A673 (cell line): ENCODE measurements at regions not wholly inside any gene's neighbourhood (a gene's known extent, or its start where the extent isn't known, plus 50 kb on each side); places are given as distances from the start of the nearest gene placed in this dataset.

Source experiments
- BruUV-seq: library from RNA; stranded (reverse); fragments of 400-500 nt; replicated peaks from 2 replicates; lab custom pipeline; 2021; lab: Mats Ljungman, UMichigan
- CTCF ChIA-PET: fragments of 300-600 bp; sonication (Branson Sonifier 250); formaldehyde crosslinking; loops from one replicate; lab custom pipeline; 2022; ENCODE audit warnings: antibody characterized with exemption; lab: Charles Lee
- POLR2A ChIA-PET: fragments of 300-600 bp; sonication (Branson Sonifier 250); formaldehyde crosslinking; loops from one replicate; lab custom pipeline; 2022; ENCODE audit warnings: antibody characterized with exemption; ENCODE audit not compliant: low non-redundant PET; lab: Charles Lee
- DNase-seq: peaks from one replicate; pipeline ENCODE4 v3.0.0-alpha.2; 2015; ENCODE audit warnings: low spot score
- H3K27ac ChIP-seq: fragments of 200-600 bp; sonication (generic); 2 replicates; pipeline ENCODE4 v1.5.1; 2016; ENCODE audit warnings: mixed run types, low read depth, mild to moderate bottlenecking, mixed read lengths, antibody characterized with exemption, low read length; ENCODE audit not compliant: poor library complexity, severe bottlenecking
- H3K27me3 ChIP-seq: fragments of 200-600 bp; sonication (generic); replicated peaks from 2 replicates; pipeline ENCODE4 v1.6.1; 2017; ENCODE audit warnings: mixed run types, low read depth, mild to moderate bottlenecking, mixed read lengths, antibody characterized with exemption, low read length; ENCODE audit not compliant: insufficient read depth, poor library complexity
- H3K36me3 ChIP-seq: fragments of 200-600 bp; sonication (generic); 2 replicates; pipeline ENCODE4 v1.6.1; 2016; ENCODE audit warnings: mixed run types, mild to moderate bottlenecking, mixed read lengths, antibody characterized with exemption, low read length; ENCODE audit not compliant: insufficient read depth, poor library complexity, severe bottlenecking
- H3K4me1 ChIP-seq: fragments of 200-600 bp; sonication (generic); 2 replicates; pipeline ENCODE4 v1.6.1; 2017; ENCODE audit warnings: mixed run types, mild to moderate bottlenecking, mixed read lengths, antibody characterized with exemption, low read length; ENCODE audit not compliant: insufficient read depth, poor library complexity, severe bottlenecking
- H3K4me3 ChIP-seq: fragments of 200-600 bp; sonication (generic); 2 replicates; pipeline ENCODE4 v1.5.1; 2016; ENCODE audit warnings: low read depth, mixed run types, mild to moderate bottlenecking, mixed read lengths, low read length; ENCODE audit not compliant: poor library complexity, severe bottlenecking
- H3K9me3 ChIP-seq: fragments of 200-600 bp; sonication (generic); 2 replicates; pipeline ENCODE4 v1.6.1; 2016; ENCODE audit warnings: mixed run types, low read depth, mild to moderate bottlenecking, mixed read lengths, antibody characterized with exemption, low read length; ENCODE audit not compliant: poor library complexity, severe bottlenecking
- EZH2 ChIP-seq: fragments of 200-600 bp; sonication (generic); IDR thresholded peaks from 2 replicates; pipeline ENCODE4 v1.6.1; 2017; ENCODE audit warnings: borderline replicate concordance, low read depth, mild to moderate bottlenecking, mixed read lengths, antibody characterized with exemption, low read length; ENCODE audit not compliant: poor library complexity, severe bottlenecking
- intact Hi-C: fragments of 100-400 bp; cut with micrococcal nuclease; formaldehyde crosslinking; loops from one replicate; pipeline ENCODE4 v1.10.0; 2022; ENCODE audit not compliant: unreplicated experiment
- TF ChIP-seq, protein P1 (sequence below): fragments of 300-800, 200-600 bp; sonication (generic); conservative IDR thresholded peaks from 2 replicates; pipeline ENCODE4 v1.5.1; 2017; ENCODE audit warnings: low read depth, mild to moderate bottlenecking, antibody characterized with exemption, low read length, moderate library complexity, mixed read lengths

- DNase-seq: no peak
- no TSS peak for BruUV-seq
- no peaks in the 10 kb centered on the region for H3K9me3 ChIP-seq
- no peak for TF ChIP-seq EZH2
- TF ChIP-seq, protein P1, sequence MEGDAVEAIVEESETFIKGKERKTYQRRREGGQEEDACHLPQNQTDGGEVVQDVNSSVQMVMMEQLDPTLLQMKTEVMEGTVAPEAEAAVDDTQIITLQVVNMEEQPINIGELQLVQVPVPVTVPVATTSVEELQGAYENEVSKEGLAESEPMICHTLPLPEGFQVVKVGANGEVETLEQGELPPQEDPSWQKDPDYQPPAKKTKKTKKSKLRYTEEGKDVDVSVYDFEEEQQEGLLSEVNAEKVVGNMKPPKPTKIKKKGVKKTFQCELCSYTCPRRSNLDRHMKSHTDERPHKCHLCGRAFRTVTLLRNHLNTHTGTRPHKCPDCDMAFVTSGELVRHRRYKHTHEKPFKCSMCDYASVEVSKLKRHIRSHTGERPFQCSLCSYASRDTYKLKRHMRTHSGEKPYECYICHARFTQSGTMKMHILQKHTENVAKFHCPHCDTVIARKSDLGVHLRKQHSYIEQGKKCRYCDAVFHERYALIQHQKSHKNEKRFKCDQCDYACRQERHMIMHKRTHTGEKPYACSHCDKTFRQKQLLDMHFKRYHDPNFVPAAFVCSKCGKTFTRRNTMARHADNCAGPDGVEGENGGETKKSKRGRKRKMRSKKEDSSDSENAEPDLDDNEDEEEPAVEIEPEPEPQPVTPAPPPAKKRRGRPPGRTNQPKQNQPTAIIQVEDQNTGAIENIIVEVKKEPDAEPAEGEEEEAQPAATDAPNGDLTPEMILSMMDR: no peak
- ChIA-PET CTCF (no interaction called here), POLR2A (no interaction called here)
- H3K27me3 ChIP-seq: peaks cover 6% of the 10 kb centered on the region
- no peaks in the 10 kb centered on the region for H3K4me1 ChIP-seq
- no peak overlapping the region for H3K27ac ChIP-seq
- no peak overlapping the region for H3K4me3 ChIP-seq
- intact Hi-C loops: no loop called here
- H3K36me3 ChIP-seq: no peaks in the 10 kb centered on the region
Measured at GRCh38 chr12:125674554-125675338, 609.5 kb downstream of the AACS start.

DNA sequence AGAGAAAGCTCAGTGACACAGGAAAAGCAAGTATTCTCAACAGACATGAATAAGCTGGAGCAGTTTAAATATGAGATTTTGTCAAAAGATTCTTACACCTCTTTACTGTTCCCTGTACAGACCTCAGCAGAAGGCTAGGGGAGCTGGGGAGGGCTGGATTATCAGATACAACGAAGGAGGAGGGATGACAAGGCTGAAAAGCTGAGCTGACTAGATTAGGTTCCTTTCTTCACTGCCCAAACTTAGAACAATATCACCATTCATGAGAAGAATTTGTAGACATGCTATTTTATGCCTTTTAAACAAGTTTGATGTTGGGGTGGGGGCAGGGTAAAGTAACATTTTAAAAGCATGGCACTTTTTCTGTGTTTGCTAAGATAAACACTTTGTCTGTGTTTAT lies 611.1 kb downstream of the AACS start:
- TF ChIP-seq, protein P1: no peak
- no peak for TF ChIP-seq EZH2
- intact Hi-C loops: no loop called here
- ChIA-PET CTCF (no interaction called here), POLR2A (no interaction called here)
- H3K27me3 ChIP-seq: no peaks in the 10 kb centered on the region
- H3K27ac ChIP-seq: no peak overlapping the region
- H3K4me3 ChIP-seq: no peak overlapping the region
- no peaks in the 10 kb centered on the region for H3K9me3 ChIP-seq
- BruUV-seq: no TSS peak
- DNase-seq: no peak
- H3K4me1 ChIP-seq: no peaks in the 10 kb centered on the region
- H3K36me3 ChIP-seq: no peaks in the 10 kb centered on the region

DNA sequence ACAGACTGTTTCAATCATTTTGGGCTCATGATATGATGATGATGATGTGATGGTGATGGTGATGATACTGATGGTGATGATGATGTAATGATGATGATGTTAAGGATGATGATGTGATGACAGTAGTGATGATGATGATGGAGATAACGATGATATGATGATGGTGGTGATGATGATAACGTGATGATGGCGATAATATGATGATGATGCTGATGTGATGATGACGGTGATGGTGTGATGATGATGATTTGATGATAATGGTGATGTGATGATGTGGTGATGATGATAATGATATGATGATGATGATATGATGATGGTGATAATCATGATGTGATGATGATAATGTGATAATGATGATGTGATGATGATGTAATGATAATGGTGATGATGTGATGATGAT lies 612.6 kb downstream of the AACS start:
- H3K27me3 ChIP-seq: no peaks in the 10 kb centered on the region
- H3K36me3 ChIP-seq: no peaks in the 10 kb centered on the region
- H3K4me1 ChIP-seq: no peaks in the 10 kb centered on the region
- ChIA-PET CTCF (no interaction called here), POLR2A (no interaction called here)
- H3K27ac ChIP-seq: no peak overlapping the region
- no peak overlapping the region for H3K4me3 ChIP-seq
- H3K9me3 ChIP-seq: no peaks in the 10 kb centered on the region
- intact Hi-C loops: no loop called here
- DNase-seq: no peak
- TF ChIP-seq EZH2: no peak
- TF ChIP-seq, protein P1: no peak
- BruUV-seq: no TSS peak
